ENCODE measurements at regions not wholly inside any gene's neighbourhood (a gene's known extent, or its start where the extent isn't known, plus 50 kb on each side); places are given as distances from the start of the nearest gene placed in this dataset.

DNA sequence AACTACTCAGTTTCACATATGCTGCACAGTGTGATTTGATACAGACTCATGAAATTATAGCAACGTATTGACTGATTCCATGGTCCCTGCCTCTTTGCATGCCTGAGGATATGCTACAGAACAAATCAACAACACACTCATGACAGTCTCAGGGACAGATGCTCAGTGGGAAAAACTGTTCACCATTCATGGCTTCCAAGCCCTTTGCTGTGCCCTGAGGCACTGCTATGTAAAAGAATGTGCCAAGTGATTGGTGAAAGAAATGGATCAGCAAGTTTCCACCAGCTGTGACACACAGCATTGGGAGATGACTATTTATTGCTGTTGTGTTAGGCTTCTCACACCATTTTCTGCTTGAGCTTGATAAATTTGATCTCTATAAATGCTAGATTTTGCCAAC lies 825.6 kb upstream of the INTU start:
- DNase-seq (no peak), ATAC-seq (no peak)
- intact Hi-C loops (cut with DNase I, micrococcal nuclease) = no loop called here

DNA sequence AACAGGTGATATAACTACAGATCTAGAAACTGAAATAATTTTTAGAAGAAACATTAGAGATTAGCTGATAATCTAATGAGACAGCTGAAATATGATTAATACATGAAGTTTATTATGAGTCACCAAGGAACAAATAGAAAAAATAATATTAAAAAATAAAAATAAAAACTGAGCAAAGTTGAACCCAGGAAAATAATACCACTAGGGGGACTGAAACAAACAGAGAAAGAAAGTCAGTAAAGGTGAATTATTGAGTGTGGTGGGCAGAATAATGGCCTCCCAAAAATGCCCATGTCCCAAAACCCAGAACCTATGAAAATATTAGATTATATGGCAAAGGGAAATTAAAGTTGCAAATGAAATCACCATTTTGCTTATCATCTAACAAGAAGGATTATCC lies 820.7 kb upstream of the INTU start:
- DNase-seq = no peak
- ATAC-seq = no peak
- intact Hi-C loops (cut with DNase I, micrococcal nuclease) = no loop called here

DNA sequence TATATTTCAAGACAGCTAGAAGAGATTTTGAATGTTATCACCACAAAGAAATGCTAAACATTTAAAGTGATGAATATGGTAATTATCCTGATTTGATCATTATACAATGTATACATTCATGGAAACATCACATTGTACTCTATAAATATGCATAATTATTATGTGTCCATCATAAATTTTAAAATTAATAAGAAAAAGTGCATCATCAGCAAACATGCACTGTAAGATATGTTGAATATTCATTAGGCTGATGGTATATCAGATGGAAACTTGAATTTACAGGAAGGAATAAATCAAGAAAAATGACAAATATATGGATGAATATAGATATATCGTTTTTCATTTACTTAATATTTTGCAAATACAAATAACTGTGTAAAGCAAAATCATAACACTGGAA lies 812.1 kb upstream of the INTU start:
- no peak for ATAC-seq
- intact Hi-C loops (cut with DNase I, micrococcal nuclease) = no loop called here
- no peak for DNase-seq

DNA sequence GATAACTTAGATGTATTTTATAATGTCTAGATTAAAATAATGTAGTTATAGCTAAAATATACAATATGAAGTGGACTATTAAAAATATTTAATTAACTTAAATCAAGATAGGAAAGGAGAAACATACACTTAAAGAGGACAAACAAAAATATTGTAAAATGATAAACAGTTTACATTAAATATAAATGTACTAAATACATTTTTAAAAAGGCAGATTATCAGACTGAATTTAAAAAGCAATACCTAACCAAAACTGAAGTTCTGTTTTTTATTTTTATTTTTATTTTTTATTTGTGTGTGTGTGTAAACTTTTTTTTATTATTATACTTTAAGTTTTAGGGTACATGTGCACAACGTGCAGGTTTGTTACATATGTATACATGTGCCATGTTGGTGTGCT lies 811.6 kb upstream of the INTU start:
- intact Hi-C loops (cut with DNase I, micrococcal nuclease) = no loop called here
- no peak for ATAC-seq
- no peak for DNase-seq

DNA sequence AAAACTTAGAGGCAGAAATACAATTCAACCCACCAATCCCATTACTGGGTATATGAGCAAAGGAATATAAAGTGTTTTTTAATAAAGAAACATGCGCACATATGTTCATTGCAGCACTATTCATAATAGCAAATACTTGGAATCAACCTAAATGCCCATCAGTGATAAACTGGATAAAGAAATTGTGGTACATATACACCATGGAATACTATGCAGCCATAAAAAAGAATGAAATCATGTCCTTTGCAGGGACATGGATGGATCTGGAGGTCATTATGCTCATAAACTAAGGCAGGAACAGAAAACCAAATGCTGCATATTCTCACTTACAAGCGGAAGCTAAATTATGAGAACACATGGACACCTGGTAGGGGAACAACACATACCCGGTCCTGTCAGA lies 807.7 kb upstream of the INTU start:
- ATAC-seq = no peak

DNA sequence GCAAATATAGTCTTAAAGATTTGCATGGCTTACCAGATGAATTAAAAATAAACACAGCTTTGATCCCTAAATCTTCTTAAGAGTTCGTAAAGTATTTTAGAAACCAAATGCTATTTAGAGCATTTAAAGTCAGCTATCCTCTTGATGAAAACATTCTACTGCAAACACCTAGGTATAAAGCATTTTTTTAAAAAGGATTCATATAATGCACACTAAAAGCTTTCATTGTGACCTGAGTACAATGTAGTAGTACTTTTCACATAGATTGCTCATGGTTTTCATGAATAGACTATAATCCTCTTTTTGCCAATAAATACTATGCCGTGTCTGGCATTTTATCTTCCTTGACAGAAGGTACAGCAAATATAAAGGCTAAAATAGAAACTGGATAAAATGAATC lies 805.1 kb upstream of the INTU start:
- ATAC-seq = no peak
- intact Hi-C loops (cut with DNase I, micrococcal nuclease) = no loop called here
- no peak for DNase-seq

More for the DNA sequence above, 807.7 kb upstream of the INTU start:
- intact Hi-C loops (cut with DNase I, micrococcal nuclease) = no loop called here
- no peak for DNase-seq

DNA sequence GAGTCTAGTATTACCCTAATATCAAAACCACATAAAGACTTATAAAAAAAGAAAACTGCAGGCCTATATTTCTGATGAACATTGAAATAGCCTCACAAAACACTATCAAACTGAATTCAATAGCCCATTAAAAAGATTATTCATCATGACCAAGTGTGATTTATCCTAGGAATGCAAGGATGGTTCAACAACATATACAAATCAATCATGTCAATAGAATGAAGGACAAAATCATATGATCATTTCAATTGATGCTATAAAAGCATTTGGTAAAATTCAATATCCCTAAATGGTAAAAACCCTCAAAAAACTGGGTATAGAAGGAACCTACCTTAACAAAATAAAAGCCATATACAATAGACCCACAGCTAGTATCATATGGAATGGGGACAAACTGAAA lies 797.9 kb upstream of the INTU start:
- intact Hi-C loops (cut with DNase I, micrococcal nuclease) = no loop called here
- DNase-seq = no peak
- no peak for ATAC-seq

DNA sequence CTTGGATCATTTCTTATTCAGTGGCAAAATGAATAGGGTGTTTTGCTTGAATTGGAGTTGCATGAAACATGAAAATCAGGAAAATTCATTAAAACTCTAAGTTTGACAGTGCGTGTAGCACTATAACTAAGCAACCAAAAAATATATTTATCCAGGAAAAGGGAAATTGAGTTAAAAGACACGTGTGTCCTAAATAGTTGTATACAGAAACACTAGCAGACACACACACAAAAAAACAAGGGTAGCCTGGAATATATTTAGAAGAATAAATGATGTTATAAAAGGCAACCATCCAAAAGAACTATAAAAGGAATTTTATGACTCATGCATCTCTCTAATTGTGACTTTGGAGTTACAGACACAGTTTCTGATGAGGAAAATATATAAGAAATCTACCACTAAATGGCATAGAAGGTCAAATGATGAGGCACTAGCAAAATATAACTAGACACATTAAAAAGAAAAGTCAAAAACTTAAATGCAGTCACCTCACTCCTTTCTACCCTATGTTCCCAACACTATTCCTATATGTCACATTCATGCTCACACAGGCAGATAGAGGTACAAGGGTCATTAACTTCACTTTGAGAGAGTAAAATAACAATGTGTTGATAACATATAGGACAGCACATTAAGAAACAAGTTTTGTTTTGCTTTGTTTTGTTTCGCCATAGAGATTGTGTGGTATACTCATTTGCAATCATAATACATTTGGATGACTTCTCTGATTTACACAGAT lies 793.6 kb upstream of the INTU start:
- DNase-seq = no peak
- no peak for ATAC-seq
- intact Hi-C loops (cut with DNase I, micrococcal nuclease) = no loop called here

DNA sequence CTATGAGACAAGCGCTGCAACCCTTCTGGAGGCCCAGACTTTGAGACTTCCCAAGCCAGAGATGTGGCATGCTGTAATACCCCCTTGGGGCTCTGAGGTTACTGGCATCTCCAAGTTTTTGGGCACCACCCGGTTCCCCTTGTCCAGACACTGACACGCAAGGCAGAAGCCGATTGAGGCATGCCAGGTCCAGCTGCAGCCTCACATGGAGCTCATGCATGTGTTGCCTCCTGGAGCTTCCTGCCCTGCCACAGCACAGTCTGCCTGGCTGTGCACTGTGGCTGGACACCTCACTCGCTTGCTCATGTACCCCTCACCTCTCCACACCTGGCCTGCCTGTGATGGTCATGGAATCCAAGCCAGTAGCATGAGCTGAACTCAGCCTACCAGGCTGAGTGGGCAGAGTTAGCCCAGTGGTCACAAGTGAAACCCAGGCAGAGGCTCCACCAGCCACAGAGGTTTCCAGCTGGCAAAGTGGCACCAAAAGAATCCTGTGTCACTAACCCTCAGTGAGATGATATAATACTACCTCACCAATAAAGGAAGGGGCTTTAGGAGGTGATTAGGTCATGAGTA lies 789.2 kb upstream of the INTU start:
- DNase-seq = no peak

DNA sequence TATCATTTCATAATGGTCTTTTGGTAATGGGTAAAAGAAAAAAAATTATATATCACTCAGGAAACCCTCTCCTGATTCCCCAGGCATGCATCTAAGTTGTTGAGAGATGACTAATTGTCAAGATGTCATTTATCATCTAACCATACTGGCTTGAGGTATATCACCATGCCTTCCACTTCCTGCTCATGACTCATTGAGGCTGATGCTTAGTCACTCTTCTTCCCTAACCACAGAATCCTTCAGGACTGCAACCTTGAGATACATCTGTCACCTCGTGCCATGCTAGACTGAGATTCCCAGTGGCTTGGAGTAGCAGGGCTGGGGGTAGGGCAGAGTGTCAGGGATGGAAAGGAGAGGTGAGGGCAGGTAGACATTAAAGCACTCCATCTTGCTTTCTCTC lies 782.5 kb upstream of the INTU start:
- DNase-seq (no peak), ATAC-seq (no peak)
- intact Hi-C loops (cut with DNase I, micrococcal nuclease) = no loop called here

More for the DNA sequence above, 789.2 kb upstream of the INTU start:
- intact Hi-C loops (cut with DNase I, micrococcal nuclease) = no loop called here
- ATAC-seq = no peak

DNA sequence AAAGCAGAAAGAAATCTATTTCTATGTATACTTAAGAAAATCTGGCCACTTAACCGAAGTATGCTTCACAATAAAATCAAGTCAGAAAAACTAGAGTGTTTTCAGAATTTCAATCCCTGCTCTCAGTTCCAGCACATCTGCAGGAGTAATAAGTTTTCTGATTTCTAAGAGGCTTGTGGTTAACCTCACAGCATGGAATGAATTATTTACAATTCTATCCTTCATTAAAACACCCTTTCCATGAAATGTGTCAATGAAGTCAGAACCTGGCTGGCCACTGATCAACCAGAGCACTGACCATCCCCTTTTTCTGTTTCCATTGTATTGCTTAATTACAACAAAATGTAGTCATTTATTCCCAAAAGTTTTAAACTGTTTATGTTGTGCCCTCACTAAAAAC lies 781.4 kb upstream of the INTU start:
- intact Hi-C loops (cut with DNase I, micrococcal nuclease) = no loop called here
- DNase-seq = no peak
- no peak for ATAC-seq

DNA sequence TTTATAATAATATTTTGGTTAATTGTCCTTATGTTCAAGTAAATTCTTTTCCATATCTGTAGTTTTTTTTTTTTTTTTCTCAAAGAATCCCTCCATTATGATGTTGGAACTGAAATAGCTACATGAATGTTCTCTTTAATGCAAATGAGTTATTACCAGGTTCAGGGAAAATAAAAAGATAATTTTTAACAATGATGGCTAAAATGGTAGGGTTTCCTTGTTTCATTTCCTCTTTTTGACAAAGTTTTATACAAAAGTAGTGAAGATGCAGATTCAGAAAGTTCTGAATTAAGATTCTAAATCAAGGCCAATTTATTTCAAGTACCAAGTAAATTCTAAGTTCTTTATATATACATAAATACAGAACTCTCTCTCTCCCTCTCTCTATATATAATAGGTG lies 779.0 kb upstream of the INTU start:
- ATAC-seq = no peak
- intact Hi-C loops (cut with DNase I, micrococcal nuclease) = no loop called here
- no peak for DNase-seq

DNA sequence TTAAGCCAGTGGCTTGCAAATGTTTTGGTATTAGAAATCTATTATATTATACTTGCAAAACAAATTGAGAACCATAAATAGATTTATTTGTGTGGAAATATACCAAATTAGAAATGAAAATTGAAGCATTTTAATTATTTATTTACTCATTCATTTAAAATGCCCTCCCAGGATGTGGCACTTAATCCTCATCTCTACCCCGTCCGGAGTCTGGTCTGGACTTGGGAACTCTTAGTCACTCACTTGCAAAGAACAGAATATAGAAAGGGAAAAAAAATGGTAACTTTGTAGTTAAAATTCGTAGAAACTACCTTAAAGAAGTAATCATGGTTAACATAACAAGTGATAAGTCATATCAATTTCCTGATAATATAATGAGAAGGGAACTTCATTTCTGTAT lies 775.9 kb upstream of the INTU start:
- intact Hi-C loops (cut with DNase I, micrococcal nuclease) = no loop called here
- ATAC-seq = no peak
- no peak for DNase-seq

DNA sequence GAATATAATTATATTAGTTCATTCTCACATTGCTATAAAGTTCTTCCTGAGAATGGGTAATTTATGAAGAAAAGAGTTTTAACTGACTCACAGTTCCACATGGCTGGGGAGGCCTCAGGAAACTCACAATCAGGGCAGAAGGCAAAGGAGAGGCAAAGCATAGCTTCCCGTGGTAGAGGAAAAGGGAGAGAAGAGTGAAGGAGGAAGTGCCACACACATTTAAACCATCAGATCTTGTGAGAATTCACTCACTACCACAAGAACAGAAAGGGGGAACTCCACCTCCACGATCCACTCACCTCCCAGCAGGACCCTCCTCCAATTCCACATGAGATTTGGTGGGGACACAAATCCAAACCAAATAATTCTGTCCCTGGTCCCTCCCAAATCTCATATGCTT lies 773.4 kb upstream of the INTU start:
- intact Hi-C loops (cut with DNase I, micrococcal nuclease) = no loop called here

DNA sequence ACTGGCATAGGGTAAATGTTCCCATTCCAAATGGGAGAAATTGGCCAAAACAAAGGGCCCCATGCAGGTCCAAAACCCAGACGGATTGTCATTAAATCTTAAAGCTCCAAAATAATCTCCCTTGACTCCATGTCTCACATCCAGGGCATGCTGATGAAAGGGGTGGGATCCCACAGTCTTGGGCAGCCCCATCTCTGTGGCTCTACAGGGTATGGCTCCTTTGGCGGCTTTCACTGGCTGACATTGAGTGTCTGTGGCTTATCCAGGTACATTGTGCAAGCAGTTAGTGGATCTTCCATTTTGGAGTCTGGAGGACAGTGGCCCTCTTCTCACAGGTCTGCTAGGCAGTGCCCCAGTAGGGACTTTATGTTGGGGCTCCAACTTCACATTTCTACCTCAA lies 772.9 kb upstream of the INTU start:
- DNase-seq (no peak), ATAC-seq (no peak)
- intact Hi-C loops (cut with DNase I, micrococcal nuclease) = no loop called here

More for the DNA sequence above, 773.4 kb upstream of the INTU start:
- no peak for ATAC-seq
- no peak for DNase-seq

DNA sequence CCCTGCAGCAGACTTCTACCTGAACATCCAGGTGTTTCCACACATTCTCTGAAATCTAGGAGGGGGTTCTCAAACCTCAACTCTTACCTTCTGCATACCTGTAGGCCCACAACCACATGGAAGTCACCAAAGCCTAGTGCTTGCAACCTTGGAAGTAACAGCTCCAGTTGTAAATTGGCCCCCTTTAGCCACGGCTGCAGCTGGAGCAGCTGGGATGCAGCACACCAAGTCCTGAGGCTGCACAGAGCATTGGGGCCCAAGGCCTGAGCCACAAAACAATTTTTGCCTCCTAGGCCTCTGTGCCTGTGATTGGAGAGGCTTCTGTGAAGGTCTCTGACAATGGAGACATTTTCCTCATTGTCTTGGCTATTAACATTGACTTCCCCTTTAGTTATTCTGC lies 772.4 kb upstream of the INTU start:
- intact Hi-C loops (cut with DNase I, micrococcal nuclease) = no loop called here

DNA sequence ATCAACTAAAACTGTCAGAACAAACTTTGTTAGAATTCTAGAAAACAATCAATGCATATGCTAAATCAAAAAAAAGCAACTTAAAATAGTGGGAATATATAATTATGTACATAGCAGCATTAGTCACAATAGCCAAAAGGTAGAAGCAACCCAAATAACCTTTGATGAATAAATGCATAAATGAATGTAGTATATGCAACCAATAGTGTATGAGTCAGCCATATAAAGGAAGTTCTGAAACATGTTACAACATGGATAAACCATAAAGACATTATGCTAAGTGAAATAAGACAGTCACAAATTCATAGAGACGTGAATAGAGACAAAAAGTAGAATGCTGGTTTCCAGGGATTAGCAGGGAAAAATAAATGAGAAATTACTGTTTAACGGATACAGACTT lies 762.8 kb upstream of the INTU start:
- intact Hi-C loops (cut with DNase I, micrococcal nuclease) = no loop called here
- no peak for ATAC-seq
- no peak for DNase-seq

More for the DNA sequence above, 772.4 kb upstream of the INTU start:
- no peak for DNase-seq
- ATAC-seq = no peak

DNA sequence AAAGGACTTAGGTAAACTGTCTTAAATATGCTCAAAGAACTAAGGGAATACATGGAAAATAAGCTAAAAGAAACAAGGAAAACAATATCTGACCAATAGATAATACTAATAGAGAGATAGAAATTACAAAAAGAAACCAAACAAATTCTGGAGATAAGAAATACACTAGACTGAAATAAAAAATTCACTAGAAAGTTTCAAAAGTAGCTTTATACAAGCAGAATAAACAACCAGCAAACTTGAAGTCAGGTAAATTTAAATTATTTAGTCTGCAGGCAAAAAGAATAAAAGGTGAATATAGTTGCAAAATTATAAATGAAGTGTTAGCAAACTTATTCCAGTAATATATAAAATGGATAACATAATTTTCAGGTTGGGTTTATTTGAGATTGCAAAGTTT lies 760.9 kb upstream of the INTU start:
- intact Hi-C loops (cut with DNase I, micrococcal nuclease) = no loop called here
- DNase-seq (no peak), ATAC-seq (no peak)

DNA sequence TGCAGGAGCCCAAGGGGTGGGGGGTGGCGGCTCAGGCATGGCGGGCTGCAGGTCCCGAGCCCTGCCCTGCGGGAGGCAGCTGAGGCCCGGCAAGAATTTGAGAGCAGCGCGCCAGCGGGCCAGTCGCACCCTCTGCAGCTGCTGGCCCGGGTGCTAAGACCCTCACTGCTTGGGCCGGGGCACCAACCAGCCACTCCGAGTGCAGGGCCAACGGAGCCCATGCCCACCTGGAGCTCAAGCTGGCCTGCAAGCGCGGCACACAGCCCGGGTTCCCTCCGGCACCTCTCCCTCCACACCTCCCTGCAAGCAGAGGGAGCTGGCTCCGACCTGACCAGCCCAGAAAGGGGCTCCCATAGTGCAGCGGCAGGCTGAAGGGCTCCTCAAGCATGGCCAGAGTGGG lies 758.2 kb upstream of the INTU start:
- DNase-seq (no peak), ATAC-seq (no peak)
- intact Hi-C loops (cut with DNase I, micrococcal nuclease) = no loop called here

DNA sequence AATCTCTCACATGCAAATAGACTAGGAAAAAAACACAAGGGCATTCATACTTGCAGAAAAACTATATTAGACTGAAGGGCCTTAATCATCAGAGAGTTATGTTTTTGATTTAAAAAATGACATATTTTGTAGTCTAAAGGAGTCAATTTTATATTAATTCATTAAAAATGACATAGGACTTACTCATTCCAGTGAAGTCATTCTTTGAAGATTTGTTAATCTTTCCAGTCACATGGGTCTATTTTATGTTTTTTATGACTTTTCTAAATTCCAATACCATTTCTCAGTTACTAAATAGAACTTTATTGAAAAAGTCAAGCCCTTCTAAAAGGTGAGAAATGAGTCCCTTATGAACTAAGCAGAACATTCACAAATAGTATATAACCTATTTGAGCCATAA lies 743.8 kb upstream of the INTU start:
- DNase-seq (no peak), ATAC-seq (no peak)
- intact Hi-C loops (cut with DNase I, micrococcal nuclease) = no loop called here

DNA sequence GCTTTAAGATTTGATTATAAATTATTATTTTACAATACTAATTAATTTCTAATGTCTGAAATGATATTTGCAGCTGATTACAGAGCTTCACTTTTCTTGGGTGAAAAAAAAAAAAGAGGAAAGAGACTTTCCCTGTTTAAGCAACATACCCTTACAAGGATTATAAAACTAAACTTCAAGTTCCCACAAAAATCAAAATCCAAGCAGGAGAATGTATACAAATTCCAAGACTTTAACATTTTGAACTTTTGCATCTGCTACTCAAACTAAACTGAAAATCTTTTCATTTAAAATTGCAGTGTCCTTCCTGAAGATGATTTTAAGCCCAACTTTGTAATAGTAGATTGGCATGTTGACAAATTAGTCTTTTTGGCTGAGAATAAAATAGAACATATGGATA lies 742.4 kb upstream of the INTU start:
- no peak for DNase-seq
- ATAC-seq = no peak
- intact Hi-C loops (cut with DNase I, micrococcal nuclease) = no loop called here
